ENCODE measurements at regions not wholly inside any gene's neighbourhood (a gene's known extent, or its start where the extent isn't known, plus 50 kb on each side); places are given as distances from the start of the nearest gene placed in this dataset.

DNA sequence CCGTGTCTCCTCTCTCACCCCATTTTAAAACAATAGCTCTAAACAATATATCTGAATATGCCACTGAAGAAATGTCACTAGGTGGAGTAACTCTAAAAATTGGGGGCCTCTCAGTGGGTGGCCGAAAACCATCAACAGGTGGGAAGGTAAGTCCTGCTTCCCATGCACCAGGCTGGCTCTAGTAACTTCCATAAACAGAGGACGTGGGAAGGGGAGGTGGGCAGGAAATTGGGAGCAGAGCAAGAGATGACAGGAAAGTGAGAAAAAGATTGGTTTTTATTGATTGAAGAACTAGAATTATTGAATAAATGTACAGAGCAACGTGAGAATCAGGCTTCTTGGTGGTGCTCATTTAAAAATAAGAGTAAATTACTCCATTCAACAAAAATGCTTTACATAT, 170.4 kb downstream of the SOCS6 start:
- intact Hi-C loops (cut with micrococcal nuclease) = loop anchor here (10.0 kb wide), 1 partner anchor 1614 kb away; no protein-coding TSS in a partner anchor
- Histone ChIP-seq H3K4me2 (ENCODE audit: low read length) (no peak overlapping the region), H3K36me3 (ENCODE audit: control insufficient read depth in 1 of 2, insufficient read depth in 2 of 2, low read length in 2 of 2) (no peaks in the 10 kb centered on the region), H3K27me3 (ENCODE audit: insufficient read depth, low read length) (no peaks in the 10 kb centered on the region), H3K4me3 (replicated peaks in 1 of 2; ENCODE audit: low read depth in 1 of 2, low read length in 2 of 2) (no peak overlapping the region), H2AFZ (ENCODE audit: low read depth, low read length, poor library complexity, severe bottlenecking) (no peak overlapping the region), H3K79me2 (ENCODE audit: insufficient read depth, low read length) (no peaks in the 10 kb centered on the region), H3K4me1 (ENCODE audit: control insufficient read depth in 1 of 2, insufficient read depth in 2 of 2, low read length in 2 of 2) (peaks cover 8 to 11% of the 10 kb centered on the region in 2 experiments), H3K9ac (ENCODE audit: low read length) (no peak overlapping the region), H4K20me1 (ENCODE audit: insufficient read depth) (no peaks in the 10 kb centered on the region), H3K9me2 (ENCODE audit: insufficient read depth) (no peaks in the 10 kb centered on the region), H3K9me3 (ENCODE audit: control insufficient read depth in 1 of 2, insufficient read depth in 1 of 2, low read depth in 1 of 2, low read length in 2 of 2) (no peaks in the 10 kb centered on the region), H3K27ac (ENCODE audit: low read depth, low read length) (no peak overlapping the region)
- ChIA-PET POLR2A (no interaction called here), CTCF (no interaction called here), RAD21 (ENCODE audit: low non-redundant PET in 1 of 2, low total read pairs in 2 of 2, uncharacterized antibody in 2 of 2, unreplicated experiment in 2 of 2) (no interaction called here)
- TF ChIP-seq, protein P1, sequence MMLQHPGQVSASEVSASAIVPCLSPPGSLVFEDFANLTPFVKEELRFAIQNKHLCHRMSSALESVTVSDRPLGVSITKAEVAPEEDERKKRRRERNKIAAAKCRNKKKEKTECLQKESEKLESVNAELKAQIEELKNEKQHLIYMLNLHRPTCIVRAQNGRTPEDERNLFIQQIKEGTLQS (IDR thresholded peaks at IDR 0.05) = no peak
- DNase-seq (ENCODE audit: low read depth, low spot score) (no peak), ATAC-seq (no peak)
- no TSS peak for BruUV-seq (replicated peaks)

DNA sequence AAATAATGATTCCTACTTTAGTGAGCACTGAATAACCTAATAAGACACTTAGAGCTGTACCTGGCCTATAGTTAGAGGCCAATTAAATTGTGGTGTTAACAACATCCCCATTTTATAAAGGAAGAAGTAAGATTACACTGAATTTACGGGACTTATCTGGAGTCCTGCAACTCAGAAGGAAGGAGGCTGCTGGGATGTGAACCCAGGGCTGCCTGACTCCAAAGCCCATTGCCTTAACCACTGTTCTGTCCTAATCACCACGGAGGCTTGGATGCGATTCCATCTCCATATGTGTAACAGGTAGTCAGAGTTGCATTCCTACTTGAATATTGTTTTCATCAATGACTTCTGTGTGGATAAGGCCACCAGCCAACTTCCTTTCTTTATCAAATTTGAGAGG, 168.9 kb downstream of the SOCS6 start:
- Histone ChIP-seq H3K9ac (ENCODE audit: low read length) (no peak overlapping the region), H3K27ac (ENCODE audit: low read depth, low read length) (no peak overlapping the region), H2AFZ (ENCODE audit: low read depth, low read length, poor library complexity, severe bottlenecking) (no peak overlapping the region), H4K20me1 (ENCODE audit: insufficient read depth) (no peaks in the 10 kb centered on the region), H3K27me3 (ENCODE audit: insufficient read depth, low read length) (no peaks in the 10 kb centered on the region), H3K36me3 (ENCODE audit: control insufficient read depth in 1 of 2, insufficient read depth in 2 of 2, low read length in 2 of 2) (no peaks in the 10 kb centered on the region), H3K9me3 (ENCODE audit: control insufficient read depth in 1 of 2, insufficient read depth in 1 of 2, low read depth in 1 of 2, low read length in 2 of 2) (no peaks in the 10 kb centered on the region), H3K4me1 (ENCODE audit: control insufficient read depth in 1 of 2, insufficient read depth in 2 of 2, low read length in 2 of 2) (peaks cover 2 to 5% of the 10 kb centered on the region in 2 experiments; a peak in 1 of 4 replicates), H3K9me2 (ENCODE audit: insufficient read depth) (no peaks in the 10 kb centered on the region), H3K79me2 (ENCODE audit: insufficient read depth, low read length) (no peaks in the 10 kb centered on the region), H3K4me2 (ENCODE audit: low read length) (no peak overlapping the region), H3K4me3 (replicated peaks in 1 of 2; ENCODE audit: low read depth in 1 of 2, low read length in 2 of 2) (no peak overlapping the region)
- RAD21 ChIA-PET (ENCODE audit: low non-redundant PET in 1 of 2, low total read pairs in 2 of 2, uncharacterized antibody in 2 of 2, unreplicated experiment in 2 of 2) = no interaction called here
- CTCF ChIA-PET = interaction anchor here (0.9 kb wide), 1 partner anchor 315 kb away, joined by 3 read pairs; no protein-coding TSS in a partner anchor
- POLR2A ChIA-PET = no interaction called here
- ATAC-seq = no peak
- no peak for DNase-seq (ENCODE audit: low read depth, low spot score)
- intact Hi-C loops (cut with micrococcal nuclease) = loop anchor here (10.0 kb wide), 1 partner anchor 1613 kb away; no protein-coding TSS in a partner anchor
- BruUV-seq (replicated peaks) = no TSS peak
- TF ChIP-seq CBX3 (IDR thresholded peaks at IDR 0.05; ENCODE audit: low read depth) = no peak
- TF ChIP-seq, protein P2, sequence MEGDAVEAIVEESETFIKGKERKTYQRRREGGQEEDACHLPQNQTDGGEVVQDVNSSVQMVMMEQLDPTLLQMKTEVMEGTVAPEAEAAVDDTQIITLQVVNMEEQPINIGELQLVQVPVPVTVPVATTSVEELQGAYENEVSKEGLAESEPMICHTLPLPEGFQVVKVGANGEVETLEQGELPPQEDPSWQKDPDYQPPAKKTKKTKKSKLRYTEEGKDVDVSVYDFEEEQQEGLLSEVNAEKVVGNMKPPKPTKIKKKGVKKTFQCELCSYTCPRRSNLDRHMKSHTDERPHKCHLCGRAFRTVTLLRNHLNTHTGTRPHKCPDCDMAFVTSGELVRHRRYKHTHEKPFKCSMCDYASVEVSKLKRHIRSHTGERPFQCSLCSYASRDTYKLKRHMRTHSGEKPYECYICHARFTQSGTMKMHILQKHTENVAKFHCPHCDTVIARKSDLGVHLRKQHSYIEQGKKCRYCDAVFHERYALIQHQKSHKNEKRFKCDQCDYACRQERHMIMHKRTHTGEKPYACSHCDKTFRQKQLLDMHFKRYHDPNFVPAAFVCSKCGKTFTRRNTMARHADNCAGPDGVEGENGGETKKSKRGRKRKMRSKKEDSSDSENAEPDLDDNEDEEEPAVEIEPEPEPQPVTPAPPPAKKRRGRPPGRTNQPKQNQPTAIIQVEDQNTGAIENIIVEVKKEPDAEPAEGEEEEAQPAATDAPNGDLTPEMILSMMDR (IDR thresholded peaks at IDR 0.05 in 2 of 3, conservative IDR thresholded peaks at IDR 0.05 in 1 of 3; ENCODE audit: borderline replicate concordance in 1 of 3, insufficient read depth in 1 of 3, low read depth in 2 of 3, low read length in 2 of 3) = no peak
- TF ChIP-seq JUND (IDR thresholded peaks at IDR 0.05) = no peak
- no peak for TF ChIP-seq ELF1 (IDR thresholded peaks at IDR 0.05; ENCODE audit: borderline replicate concordance, low read depth)

Data from HCT116 (cell line).